ENCODE measurements at regions not wholly inside any gene's neighbourhood (a gene's known extent, or its start where the extent isn't known, plus 50 kb on each side); places are given as distances from the start of the nearest gene placed in this dataset.

- DNase-seq (ENCODE audit: low spot score): no peak
These were observed 332.8 kb downstream of the MAF start for GRCh38 chr16:79267781-79268180.

GRCh38 chr16:79267146-79267545, 333.4 kb downstream of the MAF start:
- no peak for DNase-seq (ENCODE audit: low spot score)

- no peak for DNase-seq (ENCODE audit: low spot score)
These were observed 334.8 kb downstream of the MAF start for GRCh38 chr16:79265701-79266100.

- DNase-seq (ENCODE audit: low spot score): no peak
These were observed 335.3 kb downstream of the MAF start for GRCh38 chr16:79265196-79265595.

GRCh38 chr16:79264237-79265109, 336.1 kb downstream of the MAF start:
- DNase-seq (ENCODE audit: low spot score): no peak

GRCh38 chr16:79263425-79263824, 337.1 kb downstream of the MAF start:
- DNase-seq (ENCODE audit: low spot score): no peak
